WTC11 (cell line): ENCODE measurements at regions not wholly inside any gene's neighbourhood (a gene's known extent, or its start where the extent isn't known, plus 50 kb on each side); places are given as distances from the start of the nearest gene placed in this dataset.

ENCODE experiments used
- CREM ChIP-seq: sonication (generic); formaldehyde crosslinking; IDR thresholded peaks from 2 replicates; pipeline ENCODE4 v1.8.1; 2022; ENCODE audit warnings: mild to moderate bottlenecking, missing genetic modification reagents, moderate library complexity
- ETV6 ChIP-seq: sonication (generic); formaldehyde crosslinking; IDR thresholded peaks from 2 replicates; pipeline ENCODE4 v1.8.1; 2022; ENCODE audit warnings: mild to moderate bottlenecking, missing genetic modification reagents
- TP53 ChIP-seq: sonication (generic); formaldehyde crosslinking; IDR thresholded peaks from 2 replicates; pipeline ENCODE4 v1.8.1; 2023; ENCODE audit warnings: mild to moderate bottlenecking, missing genetic modification reagents
- ZBTB21 ChIP-seq: sonication (generic); formaldehyde crosslinking; IDR thresholded peaks from 2 replicates; pipeline ENCODE4 v1.8.1; 2023; ENCODE audit warnings: mild to moderate bottlenecking, missing genetic modification reagents, borderline replicate concordance
- ZNF232 ChIP-seq: sonication (generic); formaldehyde crosslinking; IDR thresholded peaks from 2 replicates; pipeline ENCODE4 v1.8.0; 2022; ENCODE audit warnings: mild to moderate bottlenecking, missing genetic modification reagents
- ZNF396 ChIP-seq: fragments of 250-450 bp; sonication (Bioruptor Pico); IDR thresholded peaks from 2 replicates; pipeline ENCODE4 v1.8.0; 2021; ENCODE audit warnings: mild to moderate bottlenecking, moderate library complexity, borderline replicate concordance

DNA sequence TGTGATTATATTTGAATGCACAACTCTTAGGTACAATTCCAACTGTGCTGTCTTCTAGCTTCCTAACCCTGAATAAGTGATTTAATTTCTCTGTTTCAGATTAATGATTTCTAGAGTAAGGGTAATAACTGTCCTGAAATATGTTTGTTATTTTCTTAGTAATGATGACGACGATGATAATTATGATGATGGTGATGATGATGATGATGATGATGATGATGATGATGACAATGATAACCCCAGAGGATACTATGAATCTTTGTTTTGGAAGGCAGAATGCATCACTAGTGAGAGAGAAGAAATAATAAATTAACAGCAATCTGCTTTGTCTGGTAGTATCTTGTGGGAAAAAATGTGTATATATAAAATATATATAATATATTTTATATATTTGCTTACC lies 317.1 kb upstream of the CDH8 start:
- TF ChIP-seq ZBTB21 (CRISPR knock-in tag) (no peak), ZNF396 (CRISPR knock-in tag) (no peak), ETV6 (CRISPR knock-in tag) (no peak), ZNF232 (no peak), CREM (no peak), TP53 (CRISPR knock-in tag) (no peak)
